ENCODE measurements at regions not wholly inside any gene's neighbourhood (a gene's known extent, or its start where the extent isn't known, plus 50 kb on each side); places are given as distances from the start of the nearest gene placed in this dataset.

GRCh38 chr15:49758856-49759255, 138.0 kb downstream of the DTWD1 start:
- no peak for TF ChIP-seq CTCF (IDR thresholded peaks at IDR 0.05)
- no peak for TF ChIP-seq EP300 (IDR thresholded peaks at IDR 0.05)

Data from ovary (tissue), 3 donors.